ENCODE measurements at regions not wholly inside any gene's neighbourhood (a gene's known extent, or its start where the extent isn't known, plus 50 kb on each side); places are given as distances from the start of the nearest gene placed in this dataset.

- TF ChIP-seq MYBL2 (IDR thresholded peaks at IDR 0.05; ENCODE audit: low read depth) (no peak), MYBL2 (CRISPR knock-in tag; IDR thresholded peaks at IDR 0.05; ENCODE audit: borderline replicate concordance) (no peak), ZBTB43 (CRISPR knock-in tag; IDR thresholded peaks at IDR 0.05) (no peak), C11orf30 (IDR thresholded peaks at IDR 0.05; ENCODE audit: low read depth) (no peak), DDX20 (tag; IDR thresholded peaks at IDR 0.05; ENCODE audit: low read depth) (no peak), HNRNPLL (IDR thresholded peaks at IDR 0.05; ENCODE audit: low read depth, low read length, poor library complexity, severe bottlenecking) (no peak), SNRNP70 (optimal IDR thresholded peaks at IDR 0.05; ENCODE audit: low read depth, low read length) (no peak), ZNF143 (CRISPR knock-in tag; IDR thresholded peaks at IDR 0.05) (no peak)
Measured at GRCh38 chr20:24241466-24241865, 228.0 kb upstream of the SYNDIG1 start.

All from K562 (cell line).